Activated CD4-positive, CD25-positive, alpha-beta regulatory T cell (primary cell): ENCODE measurements at regions not wholly inside any gene's neighbourhood (a gene's known extent, or its start where the extent isn't known, plus 50 kb on each side); places are given as distances from the start of the nearest gene placed in this dataset.

Experiments
- DNase-seq, 4 experiments: peaks; one replicate each; lab custom pipeline; 2025; lab: John Stamatoyannopoulos, UW

DNA sequence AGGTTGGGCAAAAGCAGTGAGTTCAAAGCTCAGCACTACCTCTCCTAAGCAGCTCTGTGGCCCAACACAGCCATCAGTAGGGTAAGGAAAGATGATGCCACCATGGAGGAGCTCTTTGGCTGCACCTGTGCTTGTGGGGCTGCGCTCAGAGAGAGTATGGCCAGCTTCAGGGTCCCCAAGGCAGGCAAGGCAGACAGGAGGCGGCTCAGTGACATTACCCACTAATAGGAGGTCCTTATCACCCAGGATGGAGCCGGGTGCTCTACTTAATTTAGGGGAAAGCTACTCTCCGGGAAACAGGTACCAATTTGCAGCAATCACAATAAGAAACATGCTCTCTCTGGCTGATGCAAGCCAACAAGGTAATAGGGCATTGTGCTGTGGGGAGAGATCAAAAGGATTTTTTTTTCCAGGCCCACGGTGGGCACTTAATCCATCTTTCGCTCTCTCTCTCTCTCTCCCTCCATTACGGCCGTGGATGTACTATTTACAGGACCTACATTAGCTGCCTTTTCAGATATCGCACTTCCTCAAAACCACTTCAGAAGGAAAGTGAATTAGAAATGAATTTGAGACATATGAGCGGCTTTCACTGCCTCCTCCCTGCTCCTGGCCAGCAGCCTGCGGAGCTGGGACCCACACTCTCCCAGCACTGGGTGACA, 446.3 kb downstream of the SOX6 start:
- no peak for DNase-seq

- no peak for DNase-seq
Observed at GRCh38 chr11:15910761-15911160, 445.6 kb downstream of the SOX6 start.

DNA sequence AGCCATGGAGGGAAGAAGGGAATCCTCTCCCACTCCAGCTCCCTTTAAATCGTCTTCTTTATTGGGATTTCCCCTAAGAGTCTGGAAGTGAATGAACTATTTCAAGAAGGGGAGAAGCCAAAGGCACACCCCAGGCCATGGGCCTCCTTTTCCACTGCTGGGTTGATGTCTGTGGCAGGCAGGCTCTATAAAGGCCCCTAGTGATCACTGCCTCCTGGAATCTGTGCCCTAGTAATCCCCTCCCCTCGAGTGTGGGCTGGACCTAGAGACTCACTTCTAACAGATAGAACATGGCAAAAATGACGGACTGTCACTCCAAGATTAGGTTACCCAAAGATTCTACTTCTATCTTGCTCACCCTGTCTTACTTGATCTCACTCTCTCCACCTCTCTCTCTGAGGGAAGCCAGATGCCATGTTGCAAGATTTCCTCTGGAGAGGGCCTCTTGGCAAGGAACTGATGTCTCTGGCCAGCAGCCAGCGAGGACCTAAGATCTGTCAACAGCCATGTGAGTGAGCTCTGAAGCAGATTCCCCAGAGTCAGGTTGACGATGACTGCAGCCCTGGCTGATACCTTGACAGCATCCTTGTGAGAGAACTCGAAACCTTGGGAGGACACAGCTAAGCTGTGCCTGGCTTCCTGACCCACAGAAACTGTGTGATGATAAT, 444.8 kb downstream of the SOX6 start:
- no peak for DNase-seq

- DNase-seq, result no peak
Observed at GRCh38 chr11:15912291-15912690, 444.1 kb downstream of the SOX6 start.

GRCh38 chr11:15912825-15913224, 443.5 kb downstream of the SOX6 start:
- DNase-seq, result no peak

DNA sequence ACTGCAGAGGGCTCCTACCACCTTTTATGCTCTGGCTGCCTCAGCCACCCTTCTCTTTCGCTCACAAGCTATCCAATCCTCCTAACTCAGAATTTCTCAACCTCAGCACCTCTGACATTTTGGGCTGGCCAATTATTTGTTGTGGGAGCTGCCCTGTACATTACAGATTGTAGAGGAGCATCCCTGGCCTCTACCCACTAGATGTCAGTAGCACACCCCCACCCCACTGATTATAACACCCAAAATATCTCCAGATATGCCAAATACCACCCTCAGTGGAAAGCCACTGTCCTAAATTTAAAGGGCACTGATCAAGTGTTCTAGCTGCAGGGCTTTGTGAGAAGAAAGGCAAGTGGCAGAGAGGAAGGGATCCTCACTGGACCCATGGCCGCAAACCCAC, 443.1 kb downstream of the SOX6 start:
- no peak for DNase-seq
